ENCODE measurements at regions not wholly inside any gene's neighbourhood (a gene's known extent, or its start where the extent isn't known, plus 50 kb on each side); places are given as distances from the start of the nearest gene placed in this dataset.

GRCh38 chr5:167892352-167893115, 398.9 kb upstream of the WWC1 start:
- Histone ChIP-seq H3K9me1 (replicated peaks; ENCODE audit: control insufficient read depth, extremely low read depth, insufficient read depth, low read length) (no peaks in the 10 kb centered on the region), H2AFZ (ENCODE audit: low read depth, low read length) (no peak overlapping the region), H4K20me1 (replicated peaks; ENCODE audit: control insufficient read depth, extremely low read depth, insufficient read depth, low read length) (no peaks in the 10 kb centered on the region), H3K4me2 (ENCODE audit: insufficient read depth, low read length) (no peak overlapping the region), H3K9ac (replicated peaks; ENCODE audit: extremely low read depth, insufficient read depth, low read length) (no peak overlapping the region), H3K9me3 (replicated peaks; ENCODE audit: control insufficient read depth, insufficient read depth, low read length) (no peaks in the 10 kb centered on the region), H3K27ac (ENCODE audit: insufficient read depth, low read depth, low read length) (no peak overlapping the region), H3K4me3 (replicated peaks in 1 of 3; ENCODE audit: insufficient read depth in 1 of 3, low read depth in 1 of 3, low read length in 3 of 3) (no peak overlapping the region), H3K27me3 (ENCODE audit: control insufficient read depth in 2 of 2, insufficient read depth in 2 of 2, low read length in 2 of 2) (no peaks in the 10 kb centered on the region), H3K79me2 (ENCODE audit: control insufficient read depth, insufficient read depth, low read length) (no peaks in the 10 kb centered on the region), H3K36me3 (ENCODE audit: control insufficient read depth in 2 of 2, extremely low read depth in 1 of 2, insufficient read depth in 2 of 2, low read length in 2 of 2) (no peaks in the 10 kb centered on the region), H3K4me1 (ENCODE audit: control insufficient read depth, extremely low read depth, insufficient read depth, low read length) (no peaks in the 10 kb centered on the region)
- DNase-seq (ENCODE audit: low read depth, low spot score) (no peak), FAIRE-seq (no peak)
- BruUV-seq (replicated peaks): no TSS peak
- intact Hi-C loops (cut with micrococcal nuclease) (no loop called here), dilution Hi-C loops (cut with MboI; ENCODE audit: extremely low pct_ligation_motif_present, low sequenced_read_pairs) (no loop called here)
- ChIA-PET POLR2A (no interaction called here), CTCF (no interaction called here)
- no peak for TF ChIP-seq MAX (IDR thresholded peaks at IDR 0.05; ENCODE audit: insufficient read depth, insufficient read length)
- TF ChIP-seq CTCF (IDR thresholded peaks at IDR 0.05; ENCODE audit: extremely low read depth in 1 of 2, insufficient read depth in 1 of 2, low read depth in 1 of 2, low read length in 2 of 2): no peak
- no peak for TF ChIP-seq FOS (IDR thresholded peaks at IDR 0.05; ENCODE audit: borderline replicate concordance, insufficient read depth, low read length)
- no peak for TF ChIP-seq POLR2A (IDR thresholded peaks at IDR 0.05; ENCODE audit: low read depth, low read length)
- TF ChIP-seq MYC (IDR thresholded peaks at IDR 0.05; ENCODE audit: low read depth, low read length): no peak
- TF ChIP-seq GATA2 (IDR thresholded peaks at IDR 0.05; ENCODE audit: insufficient read depth, insufficient read length, low read depth, low read length): no peak
- no peak for TF ChIP-seq EZH2 (IDR thresholded peaks at IDR 0.05; ENCODE audit: borderline replicate concordance, low read depth, low read length, severe bottlenecking)
- TF ChIP-seq JUN (IDR thresholded peaks at IDR 0.05; ENCODE audit: borderline replicate concordance, insufficient read depth, insufficient read length, low read depth): no peak
- TF ChIP-seq POLR2AphosphoS5 (IDR thresholded peaks at IDR 0.05; ENCODE audit: insufficient read depth, low read depth, low read length): no peak

All from endothelial cell of umbilical vein (primary cell).